Activated CD8-positive, alpha-beta T cell treated with anti-CD3 and anti-CD28 coated beads, Interleukin-2, amount 10 ng/mL, durations not matched to agents 7 days and 5 days (primary cell): ENCODE measurements at regions not wholly inside any gene's neighbourhood (a gene's known extent, or its start where the extent isn't known, plus 50 kb on each side); places are given as distances from the start of the nearest gene placed in this dataset.
A peak's percentile ranks its signal among the peaks of the same experiment; 100 is the strongest.

Source experiments
- ATAC-seq: fragments of 150-1000 bp; cut with Tn5 transposase; one replicate; pipeline ENCODE4 v1.10.0; 2021; ENCODE audit warnings: moderate library complexity
- CTCF ChIA-PET: fragments of 350-600 bp; sonication (Branson Sonifier 250); formaldehyde crosslinking; loops from one replicate; lab custom pipeline; 2021; ENCODE audit warnings: antibody characterized with exemption; lab: Charles Lee
- POLR2A ChIA-PET: fragments of 350-600 bp; sonication (Branson Sonifier 250); formaldehyde crosslinking; loops from one replicate; lab custom pipeline; 2021; ENCODE audit warnings: antibody characterized with exemption; lab: Charles Lee
- DNase-seq: peaks from one replicate; pipeline ENCODE4 v3.0.0-alpha.2; 2020
- H3K27ac Mint-ChIP-seq: one replicate; pipeline ENCODE4 v1.8.0; 2021; ENCODE audit warnings: mild to moderate bottlenecking, mixed read lengths
- H3K27me3 Mint-ChIP-seq: one replicate; pipeline ENCODE4 v1.8.0; 2021; ENCODE audit warnings: low read depth, mixed read lengths
- H3K36me3 Mint-ChIP-seq: one replicate; pipeline ENCODE4 v1.8.0; 2021; ENCODE audit warnings: low read depth, mixed read lengths
- H3K4me1 Mint-ChIP-seq: one replicate; pipeline ENCODE4 v1.8.0; 2021; ENCODE audit warnings: low read depth, mixed read lengths
- H3K4me3 Mint-ChIP-seq: one replicate; pipeline ENCODE4 v1.8.0; 2021; ENCODE audit warnings: mild to moderate bottlenecking, mixed read lengths
- H3K9me3 Mint-ChIP-seq: one replicate; pipeline ENCODE4 v1.8.0; 2022; ENCODE audit warnings: mixed read lengths; ENCODE audit not compliant: insufficient read depth

GRCh38 chr11:104306862-104307474 lies 143.0 kb upstream of the PDGFD start:
- H3K4me3 Mint-ChIP-seq, result no peak overlapping the region
- POLR2A ChIA-PET, result no interaction called here
- no peaks in the 10 kb centered on the region for H3K27me3 Mint-ChIP-seq
- H3K4me1 Mint-ChIP-seq, result no peaks in the 10 kb centered on the region
- no peaks in the 10 kb centered on the region for H3K36me3 Mint-ChIP-seq
- CTCF ChIA-PET, result no interaction called here
- H3K9me3 Mint-ChIP-seq, result no peaks in the 10 kb centered on the region
- DNase-seq (no peak), ATAC-seq (no peak)
- H3K27ac Mint-ChIP-seq, result no peak overlapping the region

DNA sequence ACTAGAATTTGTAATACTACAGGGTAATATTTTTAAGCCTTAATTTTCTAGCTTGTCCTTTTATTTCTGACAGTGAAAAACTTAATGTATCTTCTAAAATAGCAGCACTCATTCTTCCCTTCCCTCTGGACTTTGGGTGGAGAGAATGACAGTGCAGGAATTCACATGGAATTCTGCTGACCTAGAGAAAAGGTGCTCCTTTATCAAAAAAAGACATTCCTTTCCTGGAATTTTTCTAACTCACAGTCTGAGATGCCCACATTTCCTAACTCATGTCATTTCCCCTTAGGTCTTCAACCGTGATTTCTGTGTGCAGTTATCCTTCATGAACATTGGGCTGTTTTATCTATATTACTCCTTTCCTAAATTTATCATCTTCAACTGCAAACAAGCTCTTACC lies 137.8 kb upstream of the PDGFD start:
- H3K9me3 Mint-ChIP-seq, result no peaks in the 10 kb centered on the region
- ATAC-seq (no peak), DNase-seq (no peak)
- no peaks in the 10 kb centered on the region for H3K36me3 Mint-ChIP-seq
- no peak overlapping the region for H3K27ac Mint-ChIP-seq
- H3K4me3 Mint-ChIP-seq, result no peak overlapping the region
- ChIA-PET CTCF (no interaction called here), POLR2A (no interaction called here)
- no peaks in the 10 kb centered on the region for H3K4me1 Mint-ChIP-seq
- no peaks in the 10 kb centered on the region for H3K27me3 Mint-ChIP-seq

- H3K36me3 Mint-ChIP-seq, result no peaks in the 10 kb centered on the region
- ChIA-PET CTCF (no interaction called here), POLR2A (no interaction called here)
- DNase-seq, result no peak
- H3K9me3 Mint-ChIP-seq, result no peaks in the 10 kb centered on the region
- no peak for ATAC-seq
- no peaks in the 10 kb centered on the region for H3K27me3 Mint-ChIP-seq
- no peaks in the 10 kb centered on the region for H3K4me1 Mint-ChIP-seq
- no peak overlapping the region for H3K27ac Mint-ChIP-seq
- H3K4me3 Mint-ChIP-seq, result no peak overlapping the region
Measured at GRCh38 chr11:104291646-104292045, 127.7 kb upstream of the PDGFD start.

DNA sequence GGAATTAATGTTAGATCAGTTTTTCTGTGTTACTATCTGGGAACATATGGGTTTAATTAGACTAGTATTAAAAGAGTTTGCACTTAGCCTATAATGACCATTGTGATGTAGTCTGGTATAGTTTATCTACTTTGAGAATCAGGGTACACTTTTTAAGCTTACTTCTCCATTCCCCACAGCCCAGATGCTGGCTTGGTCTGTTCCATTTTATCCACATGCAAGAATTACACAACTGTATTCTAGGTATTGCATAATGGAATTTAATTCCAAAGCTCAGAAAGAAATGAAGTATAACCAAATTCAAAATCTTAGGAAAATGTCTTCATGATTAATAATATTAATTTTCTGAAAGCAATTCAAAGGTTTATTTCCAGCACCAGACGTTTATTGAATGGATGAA lies 122.2 kb upstream of the PDGFD start:
- Mint-ChIP-seq H3K4me3 (no peak overlapping the region), H3K9me3 (no peaks in the 10 kb centered on the region), H3K27ac (no peak overlapping the region), H3K4me1 (no peaks in the 10 kb centered on the region), H3K36me3 (no peaks in the 10 kb centered on the region), H3K27me3 (no peaks in the 10 kb centered on the region)
- CTCF ChIA-PET, result no interaction called here
- ATAC-seq, result no peak
- POLR2A ChIA-PET, result no interaction called here
- DNase-seq, result no peak

DNA sequence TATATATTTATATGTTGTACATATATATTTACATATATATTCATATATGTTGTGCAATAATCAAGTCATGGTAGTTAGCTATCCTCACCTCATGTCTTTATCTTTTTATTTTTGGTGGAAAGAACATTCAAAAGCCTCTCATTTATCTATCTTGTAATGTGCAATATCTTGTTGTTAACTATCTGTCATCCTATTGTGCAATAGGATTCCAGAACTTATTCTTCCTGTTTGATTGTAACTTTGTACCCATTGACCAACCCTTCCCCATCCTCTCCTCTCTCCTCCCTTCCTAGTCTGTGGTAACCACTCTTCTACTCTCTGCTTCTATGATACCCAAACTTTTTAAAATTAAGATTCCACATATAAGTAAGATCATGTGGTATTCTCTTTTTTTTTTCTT lies 115.6 kb upstream of the PDGFD start:
- no peak overlapping the region for H3K4me3 Mint-ChIP-seq
- H3K27ac Mint-ChIP-seq, result no peak overlapping the region
- no peaks in the 10 kb centered on the region for H3K27me3 Mint-ChIP-seq
- ChIA-PET POLR2A (no interaction called here), CTCF (no interaction called here)
- H3K4me1 Mint-ChIP-seq, result no peaks in the 10 kb centered on the region
- no peaks in the 10 kb centered on the region for H3K9me3 Mint-ChIP-seq
- DNase-seq (no peak), ATAC-seq (no peak)
- H3K36me3 Mint-ChIP-seq, result no peaks in the 10 kb centered on the region

GRCh38 chr11:104275992-104276391 lies 112.0 kb upstream of the PDGFD start:
- ChIA-PET CTCF (no interaction called here), POLR2A (no interaction called here)
- DNase-seq (no peak), ATAC-seq (no peak)
- Mint-ChIP-seq H3K36me3 (no peaks in the 10 kb centered on the region), H3K4me3 (no peak overlapping the region), H3K27ac (no peak overlapping the region), H3K4me1 (no peaks in the 10 kb centered on the region), H3K9me3 (no peaks in the 10 kb centered on the region), H3K27me3 (no peaks in the 10 kb centered on the region)

DNA sequence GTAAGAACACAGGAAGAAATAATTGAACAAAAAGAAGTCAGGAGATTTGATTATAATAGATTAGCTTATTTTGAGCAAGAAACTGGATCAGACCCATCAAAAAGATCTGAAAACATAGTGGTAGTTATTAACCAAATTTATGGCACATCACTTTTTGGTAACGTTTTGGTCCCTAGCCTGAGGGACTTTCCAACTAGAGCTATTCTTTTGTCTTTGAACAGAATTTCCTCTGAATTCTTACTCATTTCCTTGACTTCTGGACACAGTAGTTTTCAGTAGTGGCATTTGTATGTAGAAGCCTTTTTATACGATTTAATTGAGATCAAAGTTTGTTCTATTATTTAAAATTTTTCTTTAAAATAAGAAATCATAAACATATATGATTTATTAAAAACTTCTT lies 96.5 kb upstream of the PDGFD start:
- ChIA-PET CTCF (no interaction called here), POLR2A (no interaction called here)
- H3K27me3 Mint-ChIP-seq, result no peaks in the 10 kb centered on the region

GRCh38 chr11:104259121-104259610 lies 95.2 kb upstream of the PDGFD start:
- CTCF ChIA-PET, result no interaction called here
- no peaks in the 10 kb centered on the region for H3K27me3 Mint-ChIP-seq
- ATAC-seq, result no peak

More for the DNA sequence above, 96.5 kb upstream of the PDGFD start:
- no peaks in the 10 kb centered on the region for H3K36me3 Mint-ChIP-seq
- H3K4me3 Mint-ChIP-seq, result no peak overlapping the region
- no peaks in the 10 kb centered on the region for H3K9me3 Mint-ChIP-seq
- H3K4me1 Mint-ChIP-seq, result no peaks in the 10 kb centered on the region
- DNase-seq (no peak), ATAC-seq (no peak)
- no peak overlapping the region for H3K27ac Mint-ChIP-seq

DNA sequence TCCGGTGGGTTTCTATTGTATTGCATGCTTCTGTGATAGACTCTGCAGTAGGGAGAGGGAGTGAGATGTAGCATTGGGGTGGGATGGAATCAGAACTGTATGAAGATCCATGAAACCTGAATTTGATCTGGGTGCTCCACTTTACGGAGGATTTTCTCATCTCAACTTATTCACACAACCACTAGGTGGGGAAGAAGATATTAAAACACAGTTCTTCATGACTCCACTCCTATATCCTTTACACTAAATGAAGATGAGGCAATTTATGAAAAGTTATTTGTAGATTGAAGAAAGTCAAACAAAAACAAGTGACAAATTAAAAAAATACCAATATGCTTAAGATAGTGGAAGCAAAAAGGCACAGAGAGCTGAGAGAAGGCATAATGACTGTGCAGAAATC lies 92.6 kb upstream of the PDGFD start:
- no peak overlapping the region for H3K27ac Mint-ChIP-seq
- CTCF ChIA-PET, result no interaction called here
- no peak for DNase-seq
- H3K36me3 Mint-ChIP-seq, result no peaks in the 10 kb centered on the region
- H3K4me1 Mint-ChIP-seq, result no peaks in the 10 kb centered on the region
- POLR2A ChIA-PET, result no interaction called here
- H3K4me3 Mint-ChIP-seq, result no peak overlapping the region
- ATAC-seq, result no peak
- no peaks in the 10 kb centered on the region for H3K9me3 Mint-ChIP-seq
- H3K27me3 Mint-ChIP-seq, result no peaks in the 10 kb centered on the region

More at GRCh38 chr11:104259121-104259610, 95.2 kb upstream of the PDGFD start:
- Mint-ChIP-seq H3K4me3 (no peak overlapping the region), H3K9me3 (no peaks in the 10 kb centered on the region), H3K4me1 (no peaks in the 10 kb centered on the region), H3K36me3 (no peaks in the 10 kb centered on the region), H3K27ac (no peak overlapping the region)
- DNase-seq, result no peak
- POLR2A ChIA-PET, result no interaction called here

DNA sequence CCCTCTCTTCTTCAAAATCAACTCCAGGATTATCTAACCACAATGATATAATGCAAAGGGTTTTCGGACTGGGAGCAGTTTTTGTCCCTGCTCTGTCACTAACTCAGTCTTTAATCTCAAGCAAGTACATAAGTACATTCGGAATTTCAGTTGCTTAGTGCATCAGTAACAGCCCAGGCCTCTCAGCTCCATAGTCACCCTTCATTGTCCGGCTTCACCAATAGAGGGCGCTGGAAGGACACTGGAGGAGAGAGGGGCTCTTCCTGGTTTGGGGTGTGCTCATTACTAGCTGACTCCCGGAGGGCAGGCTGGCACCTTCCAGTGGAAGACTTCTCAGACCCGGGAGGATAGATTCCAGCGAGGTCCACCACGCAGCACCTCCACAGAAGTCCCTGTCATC lies 90.4 kb upstream of the PDGFD start:
- POLR2A ChIA-PET, result no interaction called here
- H3K36me3 Mint-ChIP-seq, result no peaks in the 10 kb centered on the region
- DNase-seq (peak; percentile 46), ATAC-seq (no peak)
- H3K27me3 Mint-ChIP-seq, result no peaks in the 10 kb centered on the region
- H3K4me1 Mint-ChIP-seq, result no peaks in the 10 kb centered on the region
- H3K27ac Mint-ChIP-seq, result no peak overlapping the region
- H3K4me3 Mint-ChIP-seq, result no peak overlapping the region
- CTCF ChIA-PET, result interaction anchor here (2.2 kb wide), 1 partner anchor 9 kb away, joined by 9 read pairs; no protein-coding TSS in a partner anchor
- no peaks in the 10 kb centered on the region for H3K9me3 Mint-ChIP-seq

DNA sequence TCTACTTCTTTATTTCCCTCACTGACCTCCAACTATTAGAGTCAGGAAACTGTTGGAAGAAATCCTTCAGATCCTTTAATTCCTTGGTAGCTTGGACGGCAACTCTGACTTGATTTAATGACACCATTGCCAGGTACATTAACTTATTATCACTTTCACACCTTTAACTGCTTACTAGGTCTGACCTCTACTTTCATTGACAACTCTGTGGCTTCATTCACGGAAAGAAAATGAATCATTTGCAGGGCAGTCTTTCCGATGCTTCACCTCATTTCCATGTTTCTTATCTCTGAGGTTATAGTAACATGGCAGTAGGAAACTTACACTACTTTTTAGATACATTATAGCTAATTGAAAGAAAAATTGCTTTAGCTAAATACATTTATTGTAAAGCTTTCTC lies 82.6 kb upstream of the PDGFD start:
- POLR2A ChIA-PET, result no interaction called here
- no peak overlapping the region for H3K4me3 Mint-ChIP-seq
- H3K27me3 Mint-ChIP-seq, result no peaks in the 10 kb centered on the region
- no peaks in the 10 kb centered on the region for H3K9me3 Mint-ChIP-seq
- no peak overlapping the region for H3K27ac Mint-ChIP-seq
- DNase-seq (no peak), ATAC-seq (no peak)
- H3K4me1 Mint-ChIP-seq, result no peaks in the 10 kb centered on the region
- H3K36me3 Mint-ChIP-seq, result no peaks in the 10 kb centered on the region
- CTCF ChIA-PET, result no interaction called here

DNA sequence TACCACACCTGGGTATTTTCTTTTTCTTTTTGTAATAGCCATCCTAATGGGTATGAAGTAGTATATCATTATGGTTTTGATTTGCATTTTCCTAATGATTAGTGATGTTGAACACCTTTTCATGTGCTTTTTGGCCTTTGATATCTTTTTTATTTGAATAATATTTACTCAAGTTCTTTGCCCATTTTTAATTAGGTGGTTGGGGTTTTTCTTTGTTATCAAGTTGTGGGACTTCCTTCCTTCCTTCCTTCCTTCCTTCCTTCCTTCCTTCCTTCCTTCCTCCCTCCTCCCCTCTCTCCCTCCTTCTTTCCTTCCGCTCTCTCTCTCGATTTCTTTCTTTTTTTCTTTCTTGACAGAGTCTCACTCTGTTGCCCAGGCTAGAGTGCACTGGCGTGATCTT lies 75.0 kb upstream of the PDGFD start:
- Mint-ChIP-seq H3K4me1 (no peaks in the 10 kb centered on the region), H3K9me3 (no peaks in the 10 kb centered on the region), H3K27ac (no peak overlapping the region), H3K27me3 (no peaks in the 10 kb centered on the region), H3K36me3 (no peaks in the 10 kb centered on the region), H3K4me3 (no peak overlapping the region)
- CTCF ChIA-PET, result no interaction called here
- DNase-seq, result no peak
- no peak for ATAC-seq
- POLR2A ChIA-PET, result no interaction called here

GRCh38 chr11:104225047-104225446 lies 61.1 kb upstream of the PDGFD start:
- H3K4me1 Mint-ChIP-seq, result no peaks in the 10 kb centered on the region
- CTCF ChIA-PET, result no interaction called here
- no peak overlapping the region for H3K27ac Mint-ChIP-seq

More at GRCh38 chr11:104225047-104225446, 61.1 kb upstream of the PDGFD start:
- DNase-seq (no peak), ATAC-seq (no peak)
- Mint-ChIP-seq H3K27me3 (no peaks in the 10 kb centered on the region), H3K9me3 (no peaks in the 10 kb centered on the region), H3K4me3 (no peak overlapping the region), H3K36me3 (no peaks in the 10 kb centered on the region)
- POLR2A ChIA-PET, result no interaction called here
